DMS114 treated with DMSO at 0.1 percent for 48 hours (cell line): ENCODE measurements at regions not wholly inside any gene's neighbourhood (a gene's known extent, or its start where the extent isn't known, plus 50 kb on each side); places are given as distances from the start of the nearest gene placed in this dataset.

Experiments used
- DNase-seq: peaks from one replicate; lab custom pipeline; 2025; ENCODE audit not compliant: unreplicated experiment; lab: John Stamatoyannopoulos, UW

- DNase-seq = no peak
Measured at GRCh38 chr3:162103808-162104207, 607.2 kb downstream of the OTOL1 start.

GRCh38 chr3:162111861-162112260 is 615.3 kb downstream of the OTOL1 start:
- DNase-seq = no peak

GRCh38 chr3:162112719-162113118 is 616.1 kb downstream of the OTOL1 start:
- DNase-seq = no peak

GRCh38 chr3:162117961-162118360 is 621.4 kb downstream of the OTOL1 start:
- no peak for DNase-seq

GRCh38 chr3:162119651-162120050 is 623.0 kb downstream of the OTOL1 start:
- no peak for DNase-seq

- no peak for DNase-seq
Measured at GRCh38 chr3:162122405-162122804, 625.8 kb downstream of the OTOL1 start.

GRCh38 chr3:162125790-162126189 is 629.2 kb downstream of the OTOL1 start:
- no peak for DNase-seq

- DNase-seq = no peak
Measured at GRCh38 chr3:162130582-162130981, 634.0 kb downstream of the OTOL1 start.

- no peak for DNase-seq
Measured at GRCh38 chr3:162132981-162133380, 636.4 kb downstream of the OTOL1 start.

GRCh38 chr3:162134571-162134970 is 638.0 kb downstream of the OTOL1 start:
- no peak for DNase-seq

GRCh38 chr3:162136136-162136535 is 639.5 kb downstream of the OTOL1 start:
- no peak for DNase-seq

- no peak for DNase-seq
Measured at GRCh38 chr3:162138509-162138908, 641.9 kb downstream of the OTOL1 start.

GRCh38 chr3:162139841-162140240 is 643.2 kb downstream of the OTOL1 start:
- no peak for DNase-seq

- no peak for DNase-seq
Measured at GRCh38 chr3:162141272-162141791, 644.7 kb downstream of the OTOL1 start.

- no peak for DNase-seq
Measured at GRCh38 chr3:162142511-162142910, 645.9 kb downstream of the OTOL1 start.

GRCh38 chr3:162143180-162143579 is 646.6 kb downstream of the OTOL1 start:
- DNase-seq = no peak

GRCh38 chr3:162147996-162148395 is 651.4 kb downstream of the OTOL1 start:
- no peak for DNase-seq

- no peak for DNase-seq
Measured at GRCh38 chr3:162150790-162151189, 654.2 kb downstream of the OTOL1 start.

- no peak for DNase-seq
Measured at GRCh38 chr3:162152636-162153035, 656.0 kb downstream of the OTOL1 start.

- no peak for DNase-seq
Measured at GRCh38 chr3:162161595-162161994, 665.0 kb downstream of the OTOL1 start.

GRCh38 chr3:162165346-162165745 is 668.7 kb downstream of the OTOL1 start:
- DNase-seq = no peak

- DNase-seq = no peak
Measured at GRCh38 chr3:162166543-162166942, 669.9 kb downstream of the OTOL1 start.

- no peak for DNase-seq
Measured at GRCh38 chr3:162168715-162169114, 672.1 kb downstream of the OTOL1 start.

- DNase-seq = no peak
Measured at GRCh38 chr3:162170581-162170980, 674.0 kb downstream of the OTOL1 start.
